ENCODE measurements at regions not wholly inside any gene's neighbourhood (a gene's known extent, or its start where the extent isn't known, plus 50 kb on each side); places are given as distances from the start of the nearest gene placed in this dataset.

GRCh38 chr13:64029343-64030093 lies 2613.9 kb upstream of the PCDH20 start:
- H3K27me3 ChIP-seq, result no peaks in the 10 kb centered on the region
- no peak overlapping the region for H3K4me3 ChIP-seq
- TF ChIP-seq CTCF (IDR thresholded peaks at IDR 0.05 in 4 of 5, conservative IDR thresholded peaks at IDR 0.05 in 1 of 5), result no peak
- TF ChIP-seq POLR2A (IDR thresholded peaks at IDR 0.05), result no peak
- H3K9me3 ChIP-seq, result no peaks in the 10 kb centered on the region
- no peaks in the 10 kb centered on the region for H3K36me3 ChIP-seq
- H3K27ac ChIP-seq, result no peak overlapping the region
- intact Hi-C loops (cut with DNase I; ENCODE audit: low total_unique reads) (no loop called here), in situ Hi-C loops (cut with MboI; ENCODE audit: low sequenced_read_pairs in 4 of 4) (no loop called here)
- no peaks in the 10 kb centered on the region for H3K4me1 ChIP-seq
- no peak for DNase-seq
- no peak for ATAC-seq

- intact Hi-C loops (cut with DNase I; ENCODE audit: low total_unique reads), result no loop called here
- no peak overlapping the region for H3K4me3 ChIP-seq
- in situ Hi-C loops (cut with MboI; ENCODE audit: low sequenced_read_pairs in 4 of 4), result no loop called here
- ATAC-seq (no peak), DNase-seq (no peak)
- H3K9me3 ChIP-seq, result no peaks in the 10 kb centered on the region
- no peak for TF ChIP-seq CTCF (IDR thresholded peaks at IDR 0.05 in 4 of 5, conservative IDR thresholded peaks at IDR 0.05 in 1 of 5)
- H3K4me1 ChIP-seq, result no peaks in the 10 kb centered on the region
- H3K36me3 ChIP-seq, result no peaks in the 10 kb centered on the region
- H3K27me3 ChIP-seq, result no peaks in the 10 kb centered on the region
- no peak overlapping the region for H3K27ac ChIP-seq
Observed at GRCh38 chr13:64028551-64028950, 2612.9 kb upstream of the PCDH20 start.

GRCh38 chr13:64020126-64020525 lies 2604.5 kb upstream of the PCDH20 start:
- H3K4me1 ChIP-seq, result no peaks in the 10 kb centered on the region
- TF ChIP-seq POLR2A (IDR thresholded peaks at IDR 0.05) (no peak), CTCF (IDR thresholded peaks at IDR 0.05 in 4 of 5, conservative IDR thresholded peaks at IDR 0.05 in 1 of 5) (no peak)
- H3K27ac ChIP-seq, result no peak overlapping the region
- no peaks in the 10 kb centered on the region for H3K27me3 ChIP-seq
- in situ Hi-C loops (cut with MboI; ENCODE audit: low sequenced_read_pairs in 4 of 4), result no loop called here
- DNase-seq (no peak), ATAC-seq (no peak)
- H3K36me3 ChIP-seq, result no peaks in the 10 kb centered on the region
- H3K9me3 ChIP-seq, result no peaks in the 10 kb centered on the region
- intact Hi-C loops (cut with DNase I; ENCODE audit: low total_unique reads), result no loop called here
- H3K4me3 ChIP-seq, result no peak overlapping the region

- ATAC-seq, result no peak
- DNase-seq, result no peak
- Histone ChIP-seq H3K9me3 (no peaks in the 10 kb centered on the region), H3K4me3 (no peak overlapping the region), H3K36me3 (no peaks in the 10 kb centered on the region), H3K4me1 (no peaks in the 10 kb centered on the region), H3K27me3 (no peaks in the 10 kb centered on the region), H3K27ac (no peak overlapping the region)
- intact Hi-C loops (cut with DNase I; ENCODE audit: low total_unique reads) (no loop called here), in situ Hi-C loops (cut with MboI; ENCODE audit: low sequenced_read_pairs in 4 of 4) (no loop called here)
- TF ChIP-seq CTCF (IDR thresholded peaks at IDR 0.05 in 4 of 5, conservative IDR thresholded peaks at IDR 0.05 in 1 of 5) (no peak), POLR2A (IDR thresholded peaks at IDR 0.05) (no peak)
Observed at GRCh38 chr13:64007339-64007738, 2591.7 kb upstream of the PCDH20 start.

- Histone ChIP-seq H3K4me1 (no peaks in the 10 kb centered on the region), H3K27ac (no peak overlapping the region), H3K4me3 (no peak overlapping the region), H3K9me3 (no peaks in the 10 kb centered on the region), H3K36me3 (no peaks in the 10 kb centered on the region), H3K27me3 (no peaks in the 10 kb centered on the region)
- intact Hi-C loops (cut with DNase I; ENCODE audit: low total_unique reads) (no loop called here), in situ Hi-C loops (cut with MboI; ENCODE audit: low sequenced_read_pairs in 4 of 4) (no loop called here)
- DNase-seq (no peak), ATAC-seq (no peak)
- TF ChIP-seq POLR2A (IDR thresholded peaks at IDR 0.05) (no peak), CTCF (IDR thresholded peaks at IDR 0.05 in 4 of 5, conservative IDR thresholded peaks at IDR 0.05 in 1 of 5) (no peak)
Observed at GRCh38 chr13:64000321-64000720, 2584.7 kb upstream of the PCDH20 start.

Data from gastrocnemius medialis (tissue), 4 donors.